Hepatocyte (in vitro differentiated cells): ENCODE measurements at regions not wholly inside any gene's neighbourhood (a gene's known extent, or its start where the extent isn't known, plus 50 kb on each side); places are given as distances from the start of the nearest gene placed in this dataset.

Source experiments
- DNase-seq: peaks from one replicate; pipeline ENCODE4 v3.0.0-alpha.2; 2016; ENCODE audit warnings: low spot score
- H2AFZ ChIP-seq: fragments of 200-600 bp; sonication (generic); 2 replicates; pipeline ENCODE4 v1.6.0; 2016; ENCODE audit warnings: antibody characterized with exemption, mild to moderate bottlenecking
- H3K27ac ChIP-seq: fragments of 200-600 bp; sonication (generic); 2 replicates; pipeline ENCODE4 v1.5.1; 2016; ENCODE audit warnings: mild to moderate bottlenecking
- H3K27me3 ChIP-seq: fragments of 200-600 bp; sonication (generic); 2 replicates; pipeline ENCODE4 v1.6.1; 2016
- H3K36me3 ChIP-seq: fragments of 200-600 bp; sonication (generic); replicated peaks from 2 replicates; pipeline ENCODE4 v1.5.1; 2016; ENCODE audit warnings: low read depth; ENCODE audit not compliant: insufficient read depth
- H3K4me1 ChIP-seq: fragments of 200-600 bp; sonication (generic); 2 replicates; pipeline ENCODE4 v1.5.1; 2016; ENCODE audit warnings: mild to moderate bottlenecking, moderate library complexity; ENCODE audit not compliant: insufficient read depth
- H3K4me2 ChIP-seq: fragments of 200-600 bp; sonication (generic); 2 replicates; pipeline ENCODE4 v1.6.0; 2016
- H3K4me3 ChIP-seq: fragments of 200-600 bp; sonication (generic); 2 replicates; pipeline ENCODE4 v1.5.1; 2016; ENCODE audit warnings: mild to moderate bottlenecking
- H3K79me2 ChIP-seq: fragments of 200-600 bp; sonication (generic); 2 replicates; pipeline ENCODE4 v1.6.0; 2017; ENCODE audit warnings: mild to moderate bottlenecking
- H3K9me2 ChIP-seq: fragments of 200-600 bp; sonication (generic); replicated peaks from 2 replicates; pipeline ENCODE4 v1.6.0; 2017; ENCODE audit warnings: mild to moderate bottlenecking; ENCODE audit not compliant: insufficient read depth
- H3K9me3 ChIP-seq: fragments of 200-600 bp; sonication (generic); 2 replicates; pipeline ENCODE4 v1.5.1; 2016; ENCODE audit warnings: low read depth, mild to moderate bottlenecking
- H4K20me1 ChIP-seq: fragments of 200-600 bp; sonication (generic); 2 replicates; pipeline ENCODE4 v1.6.0; 2016; ENCODE audit warnings: mild to moderate bottlenecking; ENCODE audit not compliant: insufficient read depth, poor library complexity, severe bottlenecking
- CTCF ChIP-seq: fragments of 200-600 bp; sonication (generic); IDR thresholded peaks from 2 replicates; pipeline ENCODE4 v1.5.1; 2016; ENCODE audit warnings: antibody characterized with exemption, mild to moderate bottlenecking; ENCODE audit not compliant: poor library complexity
- EZH2 ChIP-seq: fragments of 200-600 bp; sonication (generic); IDR thresholded peaks from 2 replicates; pipeline ENCODE4 v1.6.1; 2016; ENCODE audit warnings: antibody characterized with exemption, mild to moderate bottlenecking, borderline replicate concordance
- EZH2phosphoT487 ChIP-seq: fragments of 200-600 bp; sonication (generic); IDR thresholded peaks from one replicate; pipeline ENCODE4 v1.6.1; 2018; ENCODE audit warnings: antibody characterized with exemption, mild to moderate bottlenecking, low read depth, moderate library complexity; ENCODE audit not compliant: unreplicated experiment, severe bottlenecking
- WGBS: methylation state at CpG from one replicate; pipeline ENCODE4 v1.1.6; 2016; ENCODE audit warnings: low lambda C conversion rate; ENCODE audit errors: missing lambda C conversion rate; 5-methylcytosine and 5-hydroxymethylcytosine counted together

DNA sequence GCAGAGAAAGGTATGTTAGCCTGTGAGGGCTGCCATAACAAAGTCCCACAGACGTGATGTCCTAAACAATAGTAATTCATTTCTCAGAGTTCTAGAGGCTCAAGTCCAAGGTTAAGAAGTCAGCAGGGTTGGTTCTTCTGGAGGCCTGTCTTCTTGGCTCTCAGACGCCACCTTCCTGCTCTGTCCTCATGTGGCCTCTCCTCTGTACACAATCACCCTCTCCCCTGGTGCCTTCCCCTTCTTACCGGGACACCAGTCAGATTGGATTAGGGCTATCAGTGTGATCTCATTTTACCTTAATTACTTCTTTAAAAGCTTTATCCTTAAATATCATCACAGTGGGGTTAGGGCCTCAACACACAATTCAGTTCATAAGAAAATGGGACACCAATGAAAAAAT, 860.5 kb downstream of the RNF144A start:
- no peaks in the 10 kb centered on the region for H3K9me2 ChIP-seq
- no peak overlapping the region for H3K4me2 ChIP-seq
- WGBS: 84% methylated on average over 3 of the region's 3 CpGs

GRCh38 chr2:7780321-7780720, 863.1 kb downstream of the RNF144A start:
- Histone ChIP-seq H3K9me2 (no peaks in the 10 kb centered on the region), H3K4me1 (no peaks in the 10 kb centered on the region), H2AFZ (no peak overlapping the region), H3K27me3 (no peaks in the 10 kb centered on the region), H3K36me3 (no peaks in the 10 kb centered on the region), H3K4me3 (no peak overlapping the region), H3K4me2 (no peak overlapping the region), H4K20me1 (no peaks in the 10 kb centered on the region), H3K27ac (no peak overlapping the region), H3K79me2 (no peaks in the 10 kb centered on the region), H3K9me3 (no peaks in the 10 kb centered on the region)
- no peak for DNase-seq
- TF ChIP-seq CTCF: no peak
- TF ChIP-seq EZH2phosphoT487: no peak
- no peak for TF ChIP-seq EZH2
- 92% methylated on average over 5 of the region's 5 CpGs for WGBS

More for the DNA sequence above, 860.5 kb downstream of the RNF144A start:
- Histone ChIP-seq H3K4me3 (no peak overlapping the region), H3K79me2 (no peaks in the 10 kb centered on the region), H4K20me1 (no peaks in the 10 kb centered on the region), H3K27me3 (no peaks in the 10 kb centered on the region), H3K9me3 (no peaks in the 10 kb centered on the region), H3K27ac (no peak overlapping the region), H3K36me3 (no peaks in the 10 kb centered on the region), H3K4me1 (no peaks in the 10 kb centered on the region), H2AFZ (no peak overlapping the region)
- no peak for DNase-seq
- no peak for TF ChIP-seq CTCF
- TF ChIP-seq EZH2phosphoT487: no peak
- TF ChIP-seq EZH2: no peak

GRCh38 chr2:7785700-7786099, 868.5 kb downstream of the RNF144A start:
- WGBS: 90% methylated on average over 4 of the region's 4 CpGs
- no peak overlapping the region for H3K4me3 ChIP-seq
- no peaks in the 10 kb centered on the region for H3K9me3 ChIP-seq
- no peak overlapping the region for H2AFZ ChIP-seq
- H3K4me1 ChIP-seq: no peaks in the 10 kb centered on the region
- no peak for DNase-seq
- no peaks in the 10 kb centered on the region for H4K20me1 ChIP-seq
- no peaks in the 10 kb centered on the region for H3K9me2 ChIP-seq
- H3K27ac ChIP-seq: no peak overlapping the region
- H3K4me2 ChIP-seq: no peak overlapping the region
- H3K27me3 ChIP-seq: no peaks in the 10 kb centered on the region
- H3K79me2 ChIP-seq: no peaks in the 10 kb centered on the region
- TF ChIP-seq EZH2phosphoT487 (no peak), CTCF (no peak), EZH2 (no peak)
- H3K36me3 ChIP-seq: no peaks in the 10 kb centered on the region

DNA sequence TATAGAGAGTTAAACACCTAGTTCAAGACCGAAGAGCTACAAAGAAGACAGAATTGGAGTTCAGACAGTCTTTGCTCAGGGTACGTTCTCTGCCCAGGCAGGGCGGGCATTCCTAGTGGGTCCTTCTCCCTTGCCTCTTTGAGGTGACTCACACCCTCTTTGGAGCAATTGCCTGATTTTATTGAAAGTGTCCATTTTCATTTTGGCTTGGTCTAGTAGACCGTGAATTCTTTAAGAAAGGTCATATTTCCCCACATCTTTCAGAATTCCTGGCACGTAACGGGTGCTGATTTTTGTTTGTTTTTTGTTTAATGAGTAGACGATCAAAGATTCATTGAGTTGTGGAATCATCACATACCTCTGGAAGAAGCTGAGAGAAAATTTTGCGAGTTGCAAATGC, 871.5 kb downstream of the RNF144A start:
- WGBS: 93% methylated on average over 8 of the region's 8 CpGs
- Histone ChIP-seq H3K4me2 (no peak overlapping the region), H2AFZ (no peak overlapping the region), H4K20me1 (no peaks in the 10 kb centered on the region), H3K9me3 (no peaks in the 10 kb centered on the region), H3K79me2 (no peaks in the 10 kb centered on the region), H3K9me2 (no peaks in the 10 kb centered on the region), H3K4me3 (no peak overlapping the region), H3K4me1 (no peaks in the 10 kb centered on the region), H3K36me3 (no peaks in the 10 kb centered on the region), H3K27ac (no peak overlapping the region), H3K27me3 (no peaks in the 10 kb centered on the region)
- DNase-seq: no peak
- TF ChIP-seq EZH2phosphoT487 (no peak), CTCF (no peak)
